ENCODE measurements at regions not wholly inside any gene's neighbourhood (a gene's known extent, or its start where the extent isn't known, plus 50 kb on each side); places are given as distances from the start of the nearest gene placed in this dataset.
"Not testable (repeated sequence)": the region's sequence is repeated elsewhere in the genome, so short reads cannot be mapped to it uniquely, and the experiment has no call there.

DNA sequence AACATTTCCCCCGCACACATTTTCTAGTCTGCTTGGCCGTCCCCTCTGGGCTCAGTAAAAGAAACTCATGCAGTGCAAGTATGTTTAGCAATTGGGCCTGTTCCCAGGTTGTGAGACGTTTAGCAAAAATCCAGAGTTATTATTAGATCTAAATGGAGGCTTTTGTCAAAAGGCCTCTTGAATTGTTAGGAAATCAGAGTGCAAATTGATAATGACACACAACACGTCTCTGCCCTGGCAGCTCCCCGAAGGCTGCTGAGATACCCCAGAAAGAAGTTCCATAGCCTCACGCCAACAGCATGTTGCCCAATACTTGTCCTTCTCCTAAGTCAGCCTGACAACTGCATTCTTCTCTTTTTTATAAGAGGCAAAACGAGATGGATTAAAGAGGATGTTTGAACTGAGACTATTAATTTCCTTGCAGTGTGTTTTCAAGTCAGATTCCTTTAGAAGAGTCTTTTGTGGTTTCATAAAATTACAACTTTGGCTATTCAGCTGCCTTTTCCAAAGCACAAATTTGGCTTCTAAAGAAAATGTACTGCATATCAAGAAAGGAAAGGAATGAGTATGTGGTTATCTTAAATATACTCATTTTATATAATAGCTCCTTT, 202.2 kb downstream of the TRIB2 start:
- H3K27ac ChIP-seq (ENCODE audit: low read depth, low read length, poor library complexity, severe bottlenecking), result no peak overlapping the region
- H3K4me3 ChIP-seq (ENCODE audit: low read depth, low read length, poor library complexity, severe bottlenecking), result no peak overlapping the region
- TF ChIP-seq CTCF (conservative IDR thresholded peaks at IDR 0.05; ENCODE audit: low read length) (no peak), EZH2phosphoT487 (IDR thresholded peaks at IDR 0.05; ENCODE audit: borderline replicate concordance, low read depth, low read length) (no peak)
- no peaks in the 10 kb centered on the region for H3K9me3 ChIP-seq (ENCODE audit: low read length)
- H3K4me1 ChIP-seq (ENCODE audit: insufficient read depth, low read length, poor library complexity, severe bottlenecking), result no peaks in the 10 kb centered on the region
- DNase-seq (ENCODE audit: low spot score), result no peak
- intact Hi-C loops (cut with micrococcal nuclease; ENCODE audit: unreplicated experiment), result no loop called here
- BruUV-seq (replicated peaks), result no TSS peak
- POLR2A ChIA-PET, result interaction anchor here (0.7 kb wide), 2 partner anchors 9 to 11 kb away, joined by 4 to 5 read pairs; no protein-coding TSS in a partner anchor
- H3K9me2 ChIP-seq (ENCODE audit: insufficient read depth, low read length), result no peaks in the 10 kb centered on the region
- no peaks in the 10 kb centered on the region for H3K36me3 ChIP-seq (ENCODE audit: insufficient read depth, low read length)
- no peaks in the 10 kb centered on the region for H4K20me1 ChIP-seq (ENCODE audit: insufficient read depth, low read length)
- no peaks in the 10 kb centered on the region for H3K79me2 ChIP-seq (ENCODE audit: insufficient read depth, low read depth, low read length)
- CTCF ChIA-PET (ENCODE audit: unreplicated experiment), result no interaction called here
- no peak overlapping the region for H2AFZ ChIP-seq (ENCODE audit: low read length)
- H3K4me2 ChIP-seq (ENCODE audit: low read length), result no peak overlapping the region

DNA sequence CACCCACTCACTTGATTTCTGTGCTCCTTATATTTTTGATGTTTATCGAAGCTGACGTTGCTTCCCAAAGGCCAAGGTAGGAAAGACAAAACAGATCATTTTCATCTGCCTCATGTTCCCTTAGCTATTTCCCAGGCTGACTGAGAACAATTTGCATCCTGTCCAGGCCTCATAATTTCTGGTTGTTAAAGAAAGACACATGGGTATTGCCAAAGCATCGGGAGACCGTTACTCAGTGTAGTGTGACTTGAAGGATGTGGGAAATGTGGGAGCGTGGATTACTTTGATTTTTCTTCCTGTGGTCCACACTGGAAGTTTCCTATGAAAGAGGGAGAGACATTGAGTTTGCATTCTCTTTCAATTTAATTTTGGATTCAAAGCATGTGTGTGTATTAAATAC, 204.6 kb downstream of the TRIB2 start:
- no peaks in the 10 kb centered on the region for H3K36me3 ChIP-seq (ENCODE audit: insufficient read depth, low read length)
- TF ChIP-seq CTCF (conservative IDR thresholded peaks at IDR 0.05; ENCODE audit: low read length), result no peak
- TF ChIP-seq EZH2phosphoT487 (IDR thresholded peaks at IDR 0.05; ENCODE audit: borderline replicate concordance, low read depth, low read length), result no peak
- no peak overlapping the region for H2AFZ ChIP-seq (ENCODE audit: low read length)
- no peaks in the 10 kb centered on the region for H4K20me1 ChIP-seq (ENCODE audit: insufficient read depth, low read length)
- no peaks in the 10 kb centered on the region for H3K9me3 ChIP-seq (ENCODE audit: low read length)
- no peaks in the 10 kb centered on the region for H3K4me1 ChIP-seq (ENCODE audit: insufficient read depth, low read length, poor library complexity, severe bottlenecking)
- intact Hi-C loops (cut with micrococcal nuclease; ENCODE audit: unreplicated experiment), result no loop called here
- ChIA-PET CTCF (ENCODE audit: unreplicated experiment) (no interaction called here), POLR2A (no interaction called here)
- H3K79me2 ChIP-seq (ENCODE audit: insufficient read depth, low read depth, low read length), result no peaks in the 10 kb centered on the region
- no peak for DNase-seq (ENCODE audit: low spot score)
- H3K4me3 ChIP-seq (ENCODE audit: low read depth, low read length, poor library complexity, severe bottlenecking), result no peak overlapping the region
- H3K9me2 ChIP-seq (ENCODE audit: insufficient read depth, low read length), result no peaks in the 10 kb centered on the region
- no TSS peak for BruUV-seq (replicated peaks)
- no peak overlapping the region for H3K4me2 ChIP-seq (ENCODE audit: low read length)
- H3K27ac ChIP-seq (ENCODE audit: low read depth, low read length, poor library complexity, severe bottlenecking), result no peak overlapping the region

GRCh38 chr2:12923907-12924610, 207.3 kb downstream of the TRIB2 start:
- TF ChIP-seq CTCF (conservative IDR thresholded peaks at IDR 0.05; ENCODE audit: low read length), result no peak
- no peak for TF ChIP-seq EZH2phosphoT487 (IDR thresholded peaks at IDR 0.05; ENCODE audit: borderline replicate concordance, low read depth, low read length)
- no peaks in the 10 kb centered on the region for H3K79me2 ChIP-seq (ENCODE audit: insufficient read depth, low read depth, low read length)
- BruUV-seq (replicated peaks), result no TSS peak
- POLR2A ChIA-PET, result no interaction called here
- no peaks in the 10 kb centered on the region for H3K9me3 ChIP-seq (ENCODE audit: low read length)
- H3K4me1 ChIP-seq (ENCODE audit: insufficient read depth, low read length, poor library complexity, severe bottlenecking), result peaks cover 13% of the 10 kb centered on the region
- no peak overlapping the region for H3K4me2 ChIP-seq (ENCODE audit: low read length)
- H3K9me2 ChIP-seq (ENCODE audit: insufficient read depth, low read length), result no peaks in the 10 kb centered on the region
- no peaks in the 10 kb centered on the region for H4K20me1 ChIP-seq (ENCODE audit: insufficient read depth, low read length)
- intact Hi-C loops (cut with micrococcal nuclease; ENCODE audit: unreplicated experiment), result no loop called here
- no peak overlapping the region for H3K4me3 ChIP-seq (ENCODE audit: low read depth, low read length, poor library complexity, severe bottlenecking)
- CTCF ChIA-PET (ENCODE audit: unreplicated experiment), result no interaction called here
- H3K36me3 ChIP-seq (ENCODE audit: insufficient read depth, low read length), result no peaks in the 10 kb centered on the region
- no peak overlapping the region for H2AFZ ChIP-seq (ENCODE audit: low read length)
- DNase-seq (ENCODE audit: low spot score), result no peak
- H3K27ac ChIP-seq (ENCODE audit: low read depth, low read length, poor library complexity, severe bottlenecking), result no peak overlapping the region

GRCh38 chr2:12926641-12927040, 209.9 kb downstream of the TRIB2 start:
- intact Hi-C loops (cut with micrococcal nuclease; ENCODE audit: unreplicated experiment); BruUV-seq (replicated peaks): not testable (repeated sequence)

More at GRCh38 chr2:12926641-12927040, 209.9 kb downstream of the TRIB2 start:
- H3K9me2 ChIP-seq (ENCODE audit: insufficient read depth, low read length); DNase-seq (ENCODE audit: low spot score); H3K79me2 ChIP-seq (ENCODE audit: insufficient read depth, low read depth, low read length); H3K27ac ChIP-seq (ENCODE audit: low read depth, low read length, poor library complexity, severe bottlenecking); H3K36me3 ChIP-seq (ENCODE audit: insufficient read depth, low read length); H2AFZ ChIP-seq (ENCODE audit: low read length); POLR2A ChIA-PET; CTCF ChIA-PET (ENCODE audit: unreplicated experiment); H3K4me2 ChIP-seq (ENCODE audit: low read length); H4K20me1 ChIP-seq (ENCODE audit: insufficient read depth, low read length); H3K4me3 ChIP-seq (ENCODE audit: low read depth, low read length, poor library complexity, severe bottlenecking); H3K9me3 ChIP-seq (ENCODE audit: low read length): not testable (repeated sequence)
- H3K4me1 ChIP-seq (ENCODE audit: insufficient read depth, low read length, poor library complexity, severe bottlenecking), result peaks cover 22% of the 10 kb centered on the region
